RWPE2 (cell line): ENCODE measurements at regions not wholly inside any gene's neighbourhood (a gene's known extent, or its start where the extent isn't known, plus 50 kb on each side); places are given as distances from the start of the nearest gene placed in this dataset.
"Not testable (repeated sequence)": the region's sequence is repeated elsewhere in the genome, so short reads cannot be mapped to it uniquely, and the experiment has no call there.

Experiments used
- ATAC-seq: fragments of 200-7000 bp; cut with Tn5 transposase; 3 replicates; pipeline ENCODE4 v1.9.1; 2021; ENCODE audit warnings: low read depth
- DNase-seq: peaks from one replicate; pipeline ENCODE4 v3.0.0-alpha.2; 2020; ENCODE audit warnings: low spot score
- H3K27ac ChIP-seq: fragments of 450-650 bp; 2 replicates; pipeline ENCODE4 v1.5.1; 2017; ENCODE audit warnings: mild to moderate bottlenecking; ENCODE audit not compliant: poor library complexity, severe bottlenecking
- H3K27me3 ChIP-seq: fragments of 250-450 bp; sonication (Bioruptor Pico); 2 replicates; pipeline ENCODE4 v1.5.1; 2021; ENCODE audit warnings: mild to moderate bottlenecking, moderate library complexity; ENCODE audit not compliant: insufficient read depth, poor library complexity, severe bottlenecking
- H3K36me3 ChIP-seq: fragments of 250-450 bp; sonication (Bioruptor Pico); 2 replicates; pipeline ENCODE4 v1.5.1; 2020; ENCODE audit warnings: low read depth, mild to moderate bottlenecking, moderate library complexity
- H3K4me1 ChIP-seq: fragments of 250-450 bp; sonication (Bioruptor Pico); 2 replicates; pipeline ENCODE4 v1.5.1; 2021; ENCODE audit warnings: mild to moderate bottlenecking, moderate library complexity; ENCODE audit not compliant: insufficient read depth, poor library complexity, severe bottlenecking
- H3K4me3 ChIP-seq: fragments of 250-450 bp; sonication (Bioruptor Pico); 2 replicates; pipeline ENCODE4 v1.5.1; 2021; ENCODE audit warnings: mild to moderate bottlenecking, moderate library complexity; ENCODE audit not compliant: severe bottlenecking
- H3K9me3 ChIP-seq: fragments of 250-450 bp; sonication (Bioruptor Pico); 2 replicates; pipeline ENCODE4 v1.5.1; 2021; ENCODE audit warnings: mild to moderate bottlenecking, moderate library complexity; ENCODE audit not compliant: severe bottlenecking
- CTCF ChIP-seq: fragments of 450-650 bp; IDR thresholded peaks from one replicate; pipeline ENCODE4 v1.5.1; 2017; ENCODE audit warnings: mild to moderate bottlenecking, moderate library complexity; ENCODE audit not compliant: poor library complexity, severe bottlenecking

- Histone ChIP-seq H3K4me1 (no peaks in the 10 kb centered on the region), H3K27me3 (no peaks in the 10 kb centered on the region), H3K4me3 (no peak overlapping the region), H3K27ac (no peak overlapping the region), H3K9me3 (no peaks in the 10 kb centered on the region), H3K36me3 (no peaks in the 10 kb centered on the region)
- ATAC-seq (no peak), DNase-seq (no peak)
- no peak for TF ChIP-seq CTCF
Observed at GRCh38 chr5:174794931-174795672, 70.7 kb downstream of the MSX2 start.

GRCh38 chr5:174793684-174794328, 69.4 kb downstream of the MSX2 start:
- Histone ChIP-seq H3K4me3 (no peak overlapping the region), H3K27ac (no peak overlapping the region), H3K36me3 (no peaks in the 10 kb centered on the region), H3K27me3 (no peaks in the 10 kb centered on the region), H3K4me1 (no peaks in the 10 kb centered on the region), H3K9me3 (no peaks in the 10 kb centered on the region)
- ATAC-seq: peak; percentile 92
- TF ChIP-seq CTCF: peak; percentile 99
- no peak for DNase-seq

- H3K9me3 ChIP-seq: no peaks in the 10 kb centered on the region
- H3K27ac ChIP-seq: no peak overlapping the region
- no peak overlapping the region for H3K4me3 ChIP-seq
- no peaks in the 10 kb centered on the region for H3K4me1 ChIP-seq
- ATAC-seq (no peak; the same call in 2 of the 3 replicates), DNase-seq (no peak)
- H3K27me3 ChIP-seq: no peaks in the 10 kb centered on the region
- no peaks in the 10 kb centered on the region for H3K36me3 ChIP-seq
- no peak for TF ChIP-seq CTCF
Observed at GRCh38 chr5:174793076-174793475, 68.7 kb downstream of the MSX2 start.

- H3K27me3 ChIP-seq, DNase-seq, H3K36me3 ChIP-seq, H3K9me3 ChIP-seq, H3K27ac ChIP-seq, ATAC-seq, H3K4me3 ChIP-seq, H3K4me1 ChIP-seq: not testable (repeated sequence)
Observed at GRCh38 chr5:174792265-174792664, 67.9 kb downstream of the MSX2 start.

GRCh38 chr5:174790906-174791305, 66.5 kb downstream of the MSX2 start:
- TF ChIP-seq CTCF: no peak
- Histone ChIP-seq H3K4me3 (no peak overlapping the region), H3K9me3 (peaks cover 2% of the 10 kb centered on the region), H3K27ac (no peak overlapping the region), H3K36me3 (no peaks in the 10 kb centered on the region), H3K27me3 (no peaks in the 10 kb centered on the region), H3K4me1 (no peaks in the 10 kb centered on the region)
- ATAC-seq (no peak), DNase-seq (no peak)
